A673 (cell line): ENCODE measurements at regions not wholly inside any gene's neighbourhood (a gene's known extent, or its start where the extent isn't known, plus 50 kb on each side); places are given as distances from the start of the nearest gene placed in this dataset.

Experiments
- EZH2 ChIP-seq: fragments of 200-600 bp; sonication (generic); IDR thresholded peaks from 2 replicates; pipeline ENCODE4 v1.6.1; 2017; ENCODE audit warnings: borderline replicate concordance, low read depth, mild to moderate bottlenecking, mixed read lengths, antibody characterized with exemption, low read length; ENCODE audit not compliant: poor library complexity, severe bottlenecking
- TF ChIP-seq, protein P1 (sequence below): fragments of 300-800, 200-600 bp; sonication (generic); conservative IDR thresholded peaks from 2 replicates; pipeline ENCODE4 v1.5.1; 2017; ENCODE audit warnings: low read depth, mild to moderate bottlenecking, antibody characterized with exemption, low read length, moderate library complexity, mixed read lengths

DNA sequence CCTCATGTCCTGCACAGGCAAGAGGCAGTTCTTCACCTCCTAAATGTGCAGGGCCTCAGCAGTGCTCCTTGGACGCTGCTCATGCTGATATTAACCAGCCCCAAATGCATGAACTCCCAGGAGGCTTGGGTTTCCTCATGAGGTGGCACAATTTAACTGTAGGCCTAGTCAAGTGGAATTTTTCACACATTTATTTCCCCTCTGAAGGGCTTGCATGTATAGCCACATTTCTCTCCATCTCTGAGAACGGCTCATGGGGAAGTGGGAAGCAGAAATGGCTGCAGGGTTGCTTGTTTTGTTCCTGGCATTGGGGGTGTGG, 72.8 kb upstream of the PAX1 start:
- TF ChIP-seq, protein P1, sequence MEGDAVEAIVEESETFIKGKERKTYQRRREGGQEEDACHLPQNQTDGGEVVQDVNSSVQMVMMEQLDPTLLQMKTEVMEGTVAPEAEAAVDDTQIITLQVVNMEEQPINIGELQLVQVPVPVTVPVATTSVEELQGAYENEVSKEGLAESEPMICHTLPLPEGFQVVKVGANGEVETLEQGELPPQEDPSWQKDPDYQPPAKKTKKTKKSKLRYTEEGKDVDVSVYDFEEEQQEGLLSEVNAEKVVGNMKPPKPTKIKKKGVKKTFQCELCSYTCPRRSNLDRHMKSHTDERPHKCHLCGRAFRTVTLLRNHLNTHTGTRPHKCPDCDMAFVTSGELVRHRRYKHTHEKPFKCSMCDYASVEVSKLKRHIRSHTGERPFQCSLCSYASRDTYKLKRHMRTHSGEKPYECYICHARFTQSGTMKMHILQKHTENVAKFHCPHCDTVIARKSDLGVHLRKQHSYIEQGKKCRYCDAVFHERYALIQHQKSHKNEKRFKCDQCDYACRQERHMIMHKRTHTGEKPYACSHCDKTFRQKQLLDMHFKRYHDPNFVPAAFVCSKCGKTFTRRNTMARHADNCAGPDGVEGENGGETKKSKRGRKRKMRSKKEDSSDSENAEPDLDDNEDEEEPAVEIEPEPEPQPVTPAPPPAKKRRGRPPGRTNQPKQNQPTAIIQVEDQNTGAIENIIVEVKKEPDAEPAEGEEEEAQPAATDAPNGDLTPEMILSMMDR, result no peak
- TF ChIP-seq EZH2, result no peak
